ENCODE measurements at regions not wholly inside any gene's neighbourhood (a gene's known extent, or its start where the extent isn't known, plus 50 kb on each side); places are given as distances from the start of the nearest gene placed in this dataset.
"Not testable (repeated sequence)": the region's sequence is repeated elsewhere in the genome, so short reads cannot be mapped to it uniquely, and the experiment has no call there.

DNA sequence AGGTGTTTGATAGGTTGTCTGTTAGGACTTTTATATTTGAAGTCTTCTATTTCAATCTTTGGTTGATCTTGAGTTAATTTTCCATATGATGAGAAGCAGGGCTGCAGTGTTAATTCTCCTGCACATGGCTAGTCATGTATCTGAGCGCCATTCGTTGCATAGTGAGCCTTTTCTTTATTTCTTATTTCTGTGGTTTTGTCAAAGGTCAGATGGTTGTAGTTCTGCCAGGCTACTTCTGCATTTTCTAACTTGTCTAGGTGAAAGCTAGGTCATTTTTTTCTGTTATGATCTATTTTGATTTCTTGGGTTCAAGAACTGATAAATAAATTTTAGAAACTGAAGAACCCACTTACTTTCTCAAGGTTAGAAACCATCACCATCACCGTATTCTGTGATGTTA, 56.7 kb downstream of the CCDC74A start:
- no peak for DNase-seq

DNA sequence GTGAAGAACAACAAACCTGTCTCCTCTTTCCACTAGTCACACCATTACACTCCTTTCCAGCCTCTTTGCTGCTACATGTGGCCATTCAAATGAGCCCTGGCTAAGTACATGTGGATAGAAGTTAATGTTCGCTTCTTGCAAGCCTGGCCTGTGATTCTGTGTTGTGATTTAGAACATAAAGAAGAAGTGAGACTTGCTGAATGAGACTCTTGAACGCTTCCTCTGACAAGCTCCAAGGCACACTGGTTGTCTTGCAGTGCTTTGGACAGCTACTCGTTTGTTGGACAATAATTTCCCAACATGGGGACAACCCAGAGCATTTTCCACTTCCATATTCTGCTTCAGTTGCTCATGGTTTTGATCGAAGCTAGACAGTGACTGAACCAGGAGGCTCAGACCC, 57.3 kb downstream of the CCDC74A start:
- no peak for DNase-seq

DNA sequence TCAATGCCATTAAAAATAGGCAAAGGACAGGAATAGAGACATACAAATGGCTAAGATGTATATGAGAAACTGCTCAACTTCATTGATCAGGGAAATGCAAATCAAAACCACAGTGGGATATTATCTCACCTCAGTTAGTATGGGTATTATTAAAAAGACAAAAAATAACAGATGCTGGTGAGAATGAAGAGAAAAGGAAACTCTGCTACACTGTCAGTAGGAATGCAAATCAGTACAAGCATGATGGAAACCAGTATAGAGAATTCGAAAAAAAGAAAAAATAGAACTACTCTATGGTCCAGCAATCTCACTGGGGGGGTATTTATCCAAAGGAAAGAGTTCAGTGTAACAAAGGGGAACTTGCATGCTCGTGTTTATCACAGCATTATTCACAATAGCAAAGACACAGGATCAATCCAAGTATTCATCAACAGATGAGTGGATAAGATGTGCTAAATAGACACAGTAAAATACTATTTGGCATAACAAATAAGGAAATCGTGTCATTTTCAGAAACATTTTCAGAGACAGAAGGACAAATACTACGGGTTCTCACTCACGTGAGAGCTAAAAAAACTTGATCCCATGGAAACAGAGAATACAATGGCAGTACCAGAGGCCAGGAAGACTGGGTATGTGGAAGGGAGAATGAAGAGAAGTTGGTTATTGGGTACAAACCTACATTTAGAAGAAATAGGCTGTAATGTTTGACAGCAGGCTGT, 60.6 kb downstream of the CCDC74A start:
- no peak for DNase-seq

DNA sequence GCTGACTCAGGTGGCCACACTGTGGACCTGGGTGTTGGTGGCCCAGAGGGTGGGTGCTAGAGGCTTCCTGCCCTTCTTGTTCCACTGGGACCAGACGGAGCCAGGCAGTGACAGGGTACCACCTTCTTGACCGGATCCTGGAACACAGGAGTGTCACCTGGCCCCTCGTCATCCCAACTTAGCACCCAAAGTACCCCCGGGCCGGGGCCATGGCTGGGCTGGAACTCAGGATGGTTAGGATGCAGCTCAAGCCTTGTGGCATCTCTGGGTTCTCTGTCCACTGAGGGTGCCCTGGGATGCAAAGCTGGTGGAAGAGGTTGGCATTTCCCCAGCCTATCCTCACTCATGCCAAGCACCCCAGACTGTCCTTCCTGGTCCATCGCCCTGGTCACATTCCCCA, 61.4 kb downstream of the CCDC74A start:
- DNase-seq: not testable (repeated sequence)

DNA sequence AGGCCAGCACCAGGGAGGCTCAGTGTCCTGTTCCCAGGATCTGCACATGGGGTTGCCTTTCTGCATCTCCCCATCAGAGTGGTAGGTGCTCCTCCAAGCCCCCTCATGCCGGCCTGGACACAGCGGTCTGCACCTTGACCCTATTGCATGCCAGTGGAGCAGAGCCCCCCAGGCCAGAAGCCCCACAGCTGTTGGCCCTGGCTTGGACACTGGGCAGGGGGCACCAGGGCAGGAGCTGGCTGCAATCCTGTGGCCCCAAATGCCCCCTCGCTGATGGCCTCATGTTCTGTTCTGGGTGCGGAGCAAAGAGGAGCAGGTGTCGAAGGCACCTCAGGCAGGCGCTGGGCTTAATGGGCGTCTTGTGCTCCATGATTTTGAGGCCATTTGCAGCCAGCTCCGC, 62.7 kb downstream of the CCDC74A start:
- no peak for DNase-seq

DNA sequence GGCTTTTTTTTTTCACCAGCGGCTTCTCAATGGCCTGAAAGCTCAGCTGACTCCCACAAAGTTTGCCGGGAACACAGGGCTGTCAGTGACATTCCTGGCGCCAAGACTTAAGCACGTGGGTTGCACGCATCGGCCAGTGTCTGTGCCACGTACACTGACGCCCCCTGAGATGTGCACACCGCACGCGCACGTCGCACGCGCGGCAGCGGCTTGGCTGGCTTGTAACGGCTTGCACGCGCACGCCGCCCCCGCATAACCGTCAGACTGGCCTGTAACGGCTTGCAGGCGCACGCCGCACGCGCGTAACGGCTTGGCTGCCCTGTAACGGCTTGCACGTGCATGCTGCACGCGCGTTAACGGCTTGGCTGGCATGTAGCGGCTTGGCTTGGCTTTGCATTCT, 63.2 kb downstream of the CCDC74A start:
- no peak for DNase-seq

DNA sequence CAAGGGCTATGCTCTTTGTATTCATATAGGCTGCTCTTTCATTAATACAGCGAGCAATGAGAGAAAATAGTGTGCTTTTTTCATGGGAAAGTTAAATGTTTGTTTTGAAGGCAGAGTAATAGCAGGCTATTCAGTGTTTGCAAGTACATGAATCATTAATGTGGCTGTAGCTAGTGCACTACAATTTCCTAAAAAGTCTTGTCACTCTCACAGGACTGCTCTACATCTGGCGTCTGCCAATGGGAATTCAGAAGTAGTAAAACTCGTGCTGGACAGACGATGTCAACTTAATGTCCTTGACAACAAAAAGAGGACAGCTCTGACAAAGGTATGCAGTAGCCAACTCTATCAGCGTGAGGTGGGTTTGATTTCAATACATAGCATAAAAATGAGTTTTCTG, 68.9 kb downstream of the CCDC74A start:
- not testable (repeated sequence) for DNase-seq

DNA sequence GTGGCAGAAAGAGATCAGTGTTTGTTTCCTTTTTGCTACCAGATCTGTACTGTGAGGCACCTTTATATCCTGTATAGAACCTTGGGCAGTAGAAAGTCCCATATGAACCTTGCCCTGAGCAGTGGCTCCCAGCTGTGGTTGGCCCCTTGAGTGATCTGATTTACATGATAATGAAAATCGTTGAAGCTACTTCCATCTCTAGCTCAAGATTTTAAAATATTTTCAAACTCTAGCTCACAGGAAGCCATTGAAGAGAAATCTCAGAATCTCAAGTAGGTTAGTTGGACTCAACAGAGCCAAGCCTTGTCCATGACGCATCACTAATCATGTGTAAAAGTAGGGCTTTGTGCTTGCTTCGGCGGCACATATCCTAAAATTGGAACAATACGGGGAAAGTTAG, 74.8 kb downstream of the CCDC74A start:
- DNase-seq: not testable (repeated sequence)

DNA sequence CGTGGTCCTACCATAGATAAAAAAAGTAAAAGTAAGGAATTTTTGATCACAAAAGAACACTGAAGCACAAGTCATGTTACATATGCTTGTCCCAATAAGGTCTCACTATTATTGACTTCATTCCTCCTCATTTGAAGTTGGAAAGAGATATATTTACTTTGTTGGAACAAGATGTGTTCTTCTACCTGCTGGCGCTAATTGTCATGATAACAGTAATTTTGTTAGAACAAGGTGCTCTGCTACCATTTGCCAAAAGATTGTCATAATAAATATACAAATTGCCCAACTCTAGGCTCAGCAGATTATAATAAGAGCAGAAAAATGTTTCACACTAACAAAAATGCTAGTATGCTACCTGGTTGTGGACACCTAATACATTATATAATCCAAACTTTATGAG, 77.0 kb downstream of the CCDC74A start:
- DNase-seq: not testable (repeated sequence)

DNA sequence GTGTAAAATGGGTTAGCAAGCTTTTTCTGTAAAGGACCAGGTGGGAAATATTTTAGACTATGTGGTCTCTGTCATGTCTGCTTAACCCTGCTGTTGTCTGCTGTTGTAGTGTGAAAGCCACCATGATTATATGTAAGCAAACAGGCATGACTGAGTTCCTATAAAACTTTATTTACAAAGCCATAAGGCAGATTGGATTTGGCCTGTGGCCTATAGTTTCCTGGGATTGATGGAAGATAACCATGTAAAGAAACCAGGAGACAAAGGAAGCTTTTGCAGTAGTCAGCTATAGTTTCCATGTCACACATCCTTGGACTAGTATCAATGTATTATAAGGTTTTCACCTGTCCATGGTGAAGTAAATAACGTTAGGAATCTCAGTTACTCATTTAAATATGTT, 78.7 kb downstream of the CCDC74A start:
- not testable (repeated sequence) for DNase-seq

DNA sequence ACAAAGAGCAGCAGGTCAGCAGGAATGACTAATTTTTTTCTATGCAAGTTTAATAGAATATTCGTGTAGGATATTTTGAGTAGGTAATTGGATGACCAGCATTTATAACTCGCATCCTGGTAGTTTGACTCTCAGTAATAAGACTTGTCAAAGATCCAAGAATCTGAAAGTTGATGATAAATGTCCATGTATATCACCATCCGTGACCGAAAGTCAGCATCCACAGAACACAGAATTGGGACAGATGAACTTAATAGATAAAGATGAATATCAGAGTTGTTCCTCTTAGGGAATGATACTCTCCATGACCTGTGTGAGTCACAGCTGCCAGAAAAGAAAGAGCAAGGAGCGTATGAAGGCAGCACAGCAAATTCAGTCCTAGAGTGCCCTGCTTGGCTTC, 79.4 kb downstream of the CCDC74A start:
- not testable (repeated sequence) for DNase-seq

DNA sequence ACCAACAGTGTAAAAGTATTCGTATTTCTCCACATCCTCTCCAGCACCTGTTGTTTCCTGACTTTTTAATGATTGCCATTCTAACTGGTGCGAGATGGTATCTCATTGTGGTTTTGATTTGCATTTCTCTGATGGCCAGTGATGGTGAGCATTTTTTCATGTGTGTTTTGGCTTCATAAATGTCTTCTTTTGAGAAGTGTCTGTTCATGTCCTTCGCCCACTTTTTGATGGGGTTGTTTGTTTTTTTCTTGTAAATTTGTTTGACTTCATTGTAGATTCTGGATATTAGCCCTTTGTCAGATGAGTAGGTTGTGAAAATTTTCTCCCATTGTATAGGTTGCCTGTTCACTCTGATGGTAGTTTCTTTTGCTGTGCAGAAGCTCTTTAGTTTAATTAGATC, 86.9 kb downstream of the CCDC74A start:
- DNase-seq: not testable (repeated sequence)

DNA sequence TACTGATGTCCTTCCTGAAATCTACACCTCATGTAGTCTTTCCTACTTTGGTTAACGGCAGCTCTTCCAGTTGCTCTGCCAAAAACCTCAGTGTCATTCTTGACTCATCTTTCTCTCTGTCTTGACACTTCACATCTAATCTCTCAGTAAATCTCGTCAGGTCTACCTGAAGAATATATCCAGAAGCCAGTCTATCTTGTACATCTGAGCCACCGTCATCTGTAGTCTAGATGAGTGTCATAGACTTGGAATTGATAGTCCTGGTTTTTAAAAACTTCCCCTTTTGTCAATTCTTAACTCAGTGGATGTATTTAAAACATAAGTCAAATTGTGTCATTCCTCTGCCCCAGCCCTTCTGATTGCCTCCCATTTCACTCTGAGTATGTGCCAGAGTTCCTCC, 90.6 kb downstream of the CCDC74A start:
- DNase-seq: not testable (repeated sequence)

DNA sequence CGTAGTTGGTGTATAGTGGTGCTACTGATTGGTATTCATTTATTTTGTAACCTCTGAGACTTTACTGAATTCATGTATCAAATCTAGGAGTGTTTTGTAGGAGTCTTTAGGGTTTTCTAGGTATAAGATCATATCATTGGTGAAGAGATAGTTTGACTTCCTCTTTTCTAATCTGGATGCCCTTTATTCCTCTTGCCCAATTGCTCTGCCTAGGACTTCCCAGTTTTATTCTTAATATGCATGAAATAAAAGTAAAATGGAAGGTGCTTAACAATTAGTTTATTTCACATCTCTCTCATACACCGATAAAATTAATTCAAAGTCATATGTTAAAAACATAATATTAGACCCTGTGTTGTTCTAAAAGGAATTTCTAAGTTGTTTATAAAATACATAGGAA, 95.2 kb downstream of the CCDC74A start:
- DNase-seq: not testable (repeated sequence)

DNA sequence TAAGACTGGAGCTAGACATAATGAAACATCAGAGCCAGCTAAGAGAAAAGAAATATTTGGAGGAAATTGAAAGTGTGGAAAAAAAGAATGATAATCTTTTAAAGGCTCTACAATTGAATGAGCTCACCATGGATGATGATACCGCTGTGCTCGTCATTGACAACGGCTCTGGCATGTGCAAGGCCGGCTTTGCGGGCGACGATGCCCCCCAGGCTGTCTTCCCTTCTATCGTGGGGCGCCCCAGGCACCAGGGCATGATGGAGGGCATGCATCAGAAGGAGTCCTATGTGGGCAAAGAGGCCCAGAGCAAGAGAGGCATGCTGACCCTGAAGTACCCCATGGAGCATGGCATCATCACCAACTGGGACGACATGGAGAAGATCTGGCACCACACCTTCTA, 98.3 kb downstream of the CCDC74A start:
- DNase-seq: not testable (repeated sequence)

DNA sequence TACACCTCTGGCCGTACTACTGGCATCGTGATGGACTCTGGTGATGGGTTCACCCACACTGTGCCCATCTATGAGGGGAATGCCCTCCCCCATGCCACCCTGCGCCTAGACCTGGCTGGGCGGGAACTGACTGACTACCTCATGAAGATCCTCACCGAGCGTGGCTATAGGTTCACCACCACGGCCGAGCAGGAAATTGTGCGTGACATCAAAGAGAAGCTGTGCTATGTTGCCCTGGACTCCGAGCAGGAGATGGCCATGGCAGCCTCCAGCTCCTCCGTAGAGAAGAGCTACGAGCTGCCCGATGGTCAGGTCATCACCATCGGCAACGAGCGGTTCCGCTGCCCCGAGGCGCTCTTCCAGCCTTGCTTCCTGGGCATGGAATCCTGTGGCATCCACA, 98.9 kb downstream of the CCDC74A start:
- not testable (repeated sequence) for DNase-seq

DNA sequence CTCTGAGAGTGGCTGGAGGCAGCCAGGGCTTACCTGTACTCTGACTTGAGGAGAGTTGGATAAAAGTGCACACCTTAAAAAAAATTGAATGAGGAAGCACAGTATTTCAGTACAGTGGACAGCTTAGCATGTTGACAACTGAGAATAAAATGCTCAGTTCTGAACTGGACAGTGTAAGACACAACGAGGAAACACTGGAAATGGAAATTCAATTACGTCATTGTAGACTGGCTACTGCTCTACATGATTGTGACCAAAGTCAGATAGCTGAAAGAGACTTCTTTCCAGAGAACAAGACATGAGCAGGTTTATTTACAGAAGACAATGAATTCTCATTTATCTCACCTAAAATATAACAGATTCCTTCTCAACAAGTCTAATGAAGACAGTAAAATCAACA, 100.1 kb downstream of the CCDC74A start:
- DNase-seq: not testable (repeated sequence)

DNA sequence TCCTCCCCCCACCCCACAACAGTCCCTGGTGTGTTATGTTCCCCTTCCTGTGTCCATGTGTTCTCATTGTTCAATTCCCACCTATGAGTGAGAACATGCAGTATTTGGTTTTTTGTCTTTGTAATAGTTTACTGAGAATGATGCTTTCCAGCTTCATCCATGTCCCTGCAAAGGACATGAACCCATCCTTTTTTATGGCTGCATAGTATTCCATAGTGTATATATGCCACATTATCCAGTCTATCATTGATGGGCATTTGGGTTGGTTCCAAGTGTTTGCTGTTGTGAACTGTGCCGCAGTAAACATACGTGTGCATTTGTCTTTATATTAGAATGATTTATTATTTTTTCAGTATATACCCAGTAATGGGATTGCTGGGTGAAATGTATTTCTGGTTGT, 104.0 kb downstream of the CCDC74A start:
- DNase-seq: not testable (repeated sequence)

DNA sequence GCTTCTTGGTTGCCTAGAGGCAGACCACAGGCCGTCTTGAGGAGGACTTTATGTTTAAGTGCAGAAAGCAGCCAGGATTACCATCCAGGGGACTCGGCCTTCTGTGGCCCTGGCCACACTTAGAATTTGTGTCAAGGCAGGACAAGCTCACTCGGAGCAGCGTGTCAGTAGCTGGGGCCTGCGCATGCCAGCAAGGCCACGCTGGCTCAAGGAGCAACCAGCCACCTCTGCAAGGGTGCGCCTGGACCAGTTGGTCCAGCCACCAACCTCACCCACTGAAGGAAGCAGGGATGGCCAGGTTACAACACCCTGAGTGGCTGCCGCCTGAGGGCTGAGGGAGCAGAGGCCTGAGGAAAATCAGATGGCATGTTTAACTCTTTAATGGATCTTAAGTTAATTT, 105.7 kb downstream of the CCDC74A start:
- not testable (repeated sequence) for DNase-seq

DNA sequence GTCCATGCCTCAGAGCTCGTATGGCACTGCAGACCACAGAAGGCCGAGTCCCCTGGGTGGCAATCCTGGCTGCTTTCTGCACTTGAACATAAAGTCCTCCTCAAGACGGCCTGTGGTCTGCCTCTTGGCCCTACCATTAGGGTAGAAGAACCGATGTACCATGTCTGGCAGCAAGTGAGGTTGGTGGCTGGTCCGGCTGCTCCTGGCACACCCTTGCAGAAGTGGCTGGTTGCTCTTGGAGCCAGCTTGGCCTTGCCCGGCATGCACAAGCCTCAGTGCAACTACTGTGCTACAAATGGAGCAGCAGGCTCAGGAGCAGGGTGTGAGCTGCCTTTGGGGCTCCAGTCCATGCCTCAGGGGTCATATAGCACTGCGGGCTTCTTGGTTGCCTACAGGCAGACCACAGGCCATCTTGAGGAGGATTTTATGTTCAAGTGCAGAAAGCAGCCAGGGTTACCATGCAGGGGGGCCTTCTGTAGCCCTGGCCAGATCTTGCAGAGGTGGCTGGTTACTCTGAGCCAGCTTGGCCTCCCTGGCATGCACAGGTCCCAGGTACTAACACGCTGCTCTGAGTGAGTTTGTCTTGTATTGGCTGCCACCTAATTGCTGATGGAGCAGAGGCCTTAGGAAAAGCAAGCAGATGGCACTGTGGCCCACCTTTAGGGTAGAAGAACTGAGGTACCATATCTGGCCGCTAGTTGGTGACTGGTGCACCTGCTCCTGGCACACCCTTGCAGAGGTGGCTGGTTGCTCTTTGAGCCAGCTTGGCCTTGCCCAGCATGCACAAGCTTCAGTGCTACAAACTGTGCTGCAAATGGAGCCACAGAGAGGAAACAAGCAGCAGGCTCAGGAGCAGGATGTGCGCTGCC, 106.4 kb downstream of the CCDC74A start:
- not testable (repeated sequence) for DNase-seq

DNA sequence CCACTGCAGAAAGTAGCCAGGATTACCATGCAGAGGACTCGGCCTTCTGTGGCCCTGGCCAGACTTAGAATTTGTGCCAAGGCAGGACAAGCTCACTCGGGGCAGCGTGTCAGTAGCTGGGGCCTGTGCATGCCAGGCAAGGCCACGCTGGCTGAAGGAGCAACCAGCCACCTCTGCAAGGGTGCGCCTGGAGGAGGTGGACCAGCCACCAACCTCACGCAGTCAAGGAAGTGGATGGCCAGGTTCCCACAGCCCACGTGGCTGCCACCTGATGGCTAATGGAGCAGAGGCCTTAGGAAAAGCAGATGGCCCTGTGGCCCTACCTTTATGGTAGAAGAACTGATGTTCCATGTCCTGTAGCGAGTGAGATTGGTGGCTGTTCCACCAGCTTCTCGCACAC, 107.9 kb downstream of the CCDC74A start:
- DNase-seq: no peak

DNA sequence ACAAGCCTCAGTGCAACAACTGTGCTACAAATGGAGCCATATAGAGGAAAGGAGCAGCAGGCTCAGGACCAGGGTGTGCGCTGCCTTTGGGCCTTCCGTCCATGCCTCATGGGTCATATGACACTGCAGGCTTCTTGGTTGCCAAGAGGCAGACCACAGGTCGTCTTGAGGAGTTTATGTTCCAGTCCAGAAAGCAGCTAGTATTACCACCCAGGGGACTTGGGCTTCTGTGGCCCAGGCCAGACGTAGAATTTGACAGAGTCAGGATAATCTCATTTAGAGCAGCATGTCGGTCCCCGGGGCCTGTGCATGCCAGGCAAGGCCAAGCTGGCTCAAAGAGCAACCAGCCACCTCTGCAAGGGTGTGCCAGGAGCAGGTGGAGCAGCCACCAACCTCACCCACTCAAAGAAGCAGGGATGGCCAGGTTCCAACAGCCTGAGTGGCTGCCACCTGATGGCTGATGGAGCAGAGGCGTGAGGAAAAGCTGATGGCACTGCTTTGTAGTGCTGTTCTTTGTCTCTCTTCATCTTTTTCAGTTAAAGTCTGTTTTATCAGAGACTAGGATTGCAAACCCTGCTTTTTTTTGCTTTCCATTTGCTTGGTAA, 109.1 kb downstream of the CCDC74A start:
- DNase-seq: not testable (repeated sequence)

DNA sequence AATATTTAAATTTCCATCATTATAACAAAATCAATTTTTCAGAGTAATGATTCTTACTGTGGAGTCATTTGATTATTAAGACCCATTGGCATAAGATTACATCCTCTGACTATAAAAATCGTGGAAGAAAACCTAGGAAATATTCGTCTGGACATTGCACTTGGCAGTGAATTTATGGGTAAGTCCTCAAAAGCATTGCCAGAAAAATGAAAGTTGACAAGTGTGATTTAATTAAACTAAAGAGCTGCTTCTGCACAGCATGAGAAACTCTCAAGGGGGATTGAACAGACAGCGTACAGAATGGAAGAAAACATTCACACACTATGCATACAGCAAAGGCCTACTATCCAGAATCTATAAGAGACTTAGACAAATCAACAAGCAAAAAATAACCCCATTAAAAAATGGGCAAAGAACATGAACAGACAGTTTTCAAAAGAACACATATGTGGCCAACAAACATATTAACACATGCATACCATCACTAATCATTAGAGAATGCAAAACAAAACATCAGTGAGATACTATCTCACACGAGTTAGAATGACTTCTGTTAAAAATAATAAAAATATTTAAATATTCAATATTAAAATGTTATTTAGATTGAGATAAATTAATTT, 111.4 kb downstream of the CCDC74A start:
- DNase-seq: not testable (repeated sequence)

Measured in activated gamma-delta T cell treated with Interleukin-2 at 50 U/mL for 16 hours (primary cell).